OCI-LY7 (cell line): ENCODE measurements at regions not wholly inside any gene's neighbourhood (a gene's known extent, or its start where the extent isn't known, plus 50 kb on each side); places are given as distances from the start of the nearest gene placed in this dataset.

Experiments used
- BruUV-seq: library from RNA; stranded (reverse); fragments of 400-500 nt; replicated peaks from 2 replicates; lab custom pipeline; 2021; lab: Mats Ljungman, UMichigan
- CTCF ChIA-PET: fragments of 300-600 bp; sonication (Branson Sonifier 250); formaldehyde crosslinking; loops from one replicate; lab custom pipeline; 2022; ENCODE audit warnings: antibody characterized with exemption; ENCODE audit not compliant: unreplicated experiment; lab: Charles Lee
- POLR2A ChIA-PET: fragments of 300-600 bp; sonication (Branson Sonifier 250); formaldehyde crosslinking; loops from one replicate; lab custom pipeline; 2022; ENCODE audit warnings: antibody characterized with exemption; lab: Charles Lee
- DNase-seq: peaks from one replicate; pipeline ENCODE4 v3.0.0-alpha.2; 2015; ENCODE audit warnings: low spot score
- H2AFZ ChIP-seq: fragments of 200-600 bp; sonication (generic), shearing (Covaris generic); 2 replicates; pipeline ENCODE4 v1.6.1; 2014; ENCODE audit warnings: mild to moderate bottlenecking, antibody characterized with exemption, low read length, moderate library complexity
- H3K27ac ChIP-seq: fragments of 200-600 bp; sonication (generic); 2 replicates; pipeline ENCODE4 v1.5.1; 2014; ENCODE audit warnings: mixed run types, low read depth, mild to moderate bottlenecking, moderate library complexity, low read length, inconsistent platforms; ENCODE audit not compliant: poor library complexity, severe bottlenecking
- H3K36me3 ChIP-seq: fragments of 200-600 bp; sonication (generic); 2 replicates; pipeline ENCODE4 v1.6.1; 2014; ENCODE audit warnings: mild to moderate bottlenecking, antibody characterized with exemption, low read length, moderate library complexity, mixed read lengths; ENCODE audit not compliant: insufficient read depth
- H3K4me1 ChIP-seq: fragments of 200-600 bp; sonication (generic); 2 replicates; pipeline ENCODE4 v1.5.1; 2014; ENCODE audit warnings: mild to moderate bottlenecking, low read length; ENCODE audit not compliant: insufficient read depth, poor library complexity, severe bottlenecking
- H3K4me2 ChIP-seq: fragments of 200-600 bp; sonication (generic); 2 replicates; pipeline ENCODE4 v1.6.1; 2014; ENCODE audit warnings: mild to moderate bottlenecking, low read length
- H3K4me3 ChIP-seq: fragments of 200-600 bp; sonication (generic); 2 replicates; pipeline ENCODE4 v1.5.1; 2014; ENCODE audit warnings: mild to moderate bottlenecking, low read depth, low read length; ENCODE audit not compliant: poor library complexity, severe bottlenecking
- H3K79me2 ChIP-seq: fragments of 200-600 bp; sonication (generic); 2 replicates; pipeline ENCODE4 v1.6.1; 2016; ENCODE audit warnings: low read depth, mild to moderate bottlenecking, low read length, moderate library complexity, mixed read lengths; ENCODE audit not compliant: insufficient read depth
- H3K9me2 ChIP-seq: fragments of 200-600 bp; sonication (generic); 2 replicates; pipeline ENCODE4 v1.6.1; 2016; ENCODE audit warnings: mild to moderate bottlenecking, low read length, mixed read lengths; ENCODE audit not compliant: insufficient read depth
- H3K9me3 ChIP-seq: fragments of 200-600 bp; sonication (generic); 2 replicates; pipeline ENCODE4 v1.6.1; 2014; ENCODE audit warnings: mild to moderate bottlenecking, mixed run types, low read length, mixed read lengths
- H4K20me1 ChIP-seq: fragments of 200-600 bp; sonication (generic); 2 replicates; pipeline ENCODE4 v1.6.1; 2014; ENCODE audit warnings: mild to moderate bottlenecking, antibody characterized with exemption, low read length, moderate library complexity, mixed read lengths; ENCODE audit not compliant: insufficient read depth
- CTCF ChIP-seq: fragments of 200-600 bp; sonication (generic); conservative IDR thresholded peaks from 2 replicates; pipeline ENCODE4 v1.5.1; 2014; ENCODE audit warnings: mild to moderate bottlenecking, antibody characterized with exemption, low read length, moderate library complexity, mixed read lengths
- EZH2phosphoT487 ChIP-seq: fragments of 200-600 bp; sonication (generic); IDR thresholded peaks from 2 replicates; pipeline ENCODE4 v1.6.1; 2018; ENCODE audit warnings: low read depth, borderline replicate concordance, mild to moderate bottlenecking, mixed run types, antibody characterized with exemption, low read length, moderate library complexity, mixed read lengths
- intact Hi-C: fragments of 100-400 bp; cut with micrococcal nuclease; formaldehyde crosslinking; loops from one replicate; pipeline ENCODE4 v1.10.0; 2022; ENCODE audit not compliant: unreplicated experiment

GRCh38 chr3:64971602-64972001 is 283.8 kb upstream of the ADAMTS9 start:
- ChIA-PET CTCF (no interaction called here), POLR2A (interaction anchor here (0.6 kb wide), 1 partner anchor 51 kb away, joined by 3 read pairs; no protein-coding TSS in a partner anchor)
- DNase-seq: no peak
- intact Hi-C loops: no loop called here
- H2AFZ ChIP-seq: no peak overlapping the region
- H3K79me2 ChIP-seq: no peaks in the 10 kb centered on the region
- no TSS peak for BruUV-seq
- no peaks in the 10 kb centered on the region for H3K36me3 ChIP-seq
- no peaks in the 10 kb centered on the region for H3K9me2 ChIP-seq
- H3K4me3 ChIP-seq: no peak overlapping the region
- H3K4me1 ChIP-seq: no peaks in the 10 kb centered on the region
- TF ChIP-seq CTCF: no peak
- TF ChIP-seq EZH2phosphoT487: no peak
- H4K20me1 ChIP-seq: no peaks in the 10 kb centered on the region
- H3K27ac ChIP-seq: no peak overlapping the region
- H3K9me3 ChIP-seq: no peaks in the 10 kb centered on the region
- no peak overlapping the region for H3K4me2 ChIP-seq

- no peak for TF ChIP-seq CTCF
- TF ChIP-seq EZH2phosphoT487: no peak
- POLR2A ChIA-PET: no interaction called here
- no peak overlapping the region for H3K4me2 ChIP-seq
- H3K4me3 ChIP-seq: no peak overlapping the region
- H3K27ac ChIP-seq: no peak overlapping the region
- CTCF ChIA-PET: no interaction called here
- H3K36me3 ChIP-seq: no peaks in the 10 kb centered on the region
- no peak for DNase-seq
- H3K4me1 ChIP-seq: no peaks in the 10 kb centered on the region
- no peak overlapping the region for H2AFZ ChIP-seq
- intact Hi-C loops: no loop called here
- H4K20me1 ChIP-seq: no peaks in the 10 kb centered on the region
- H3K79me2 ChIP-seq: no peaks in the 10 kb centered on the region
- no peaks in the 10 kb centered on the region for H3K9me3 ChIP-seq
- BruUV-seq: no TSS peak
- H3K9me2 ChIP-seq: no peaks in the 10 kb centered on the region
Measured at GRCh38 chr3:64970634-64971033, 282.8 kb upstream of the ADAMTS9 start.

- TF ChIP-seq CTCF (no peak), EZH2phosphoT487 (no peak)
- no peaks in the 10 kb centered on the region for H3K9me2 ChIP-seq
- ChIA-PET CTCF (no interaction called here), POLR2A (no interaction called here)
- H3K9me3 ChIP-seq: no peaks in the 10 kb centered on the region
- no peaks in the 10 kb centered on the region for H3K4me1 ChIP-seq
- no peak overlapping the region for H3K4me3 ChIP-seq
- no TSS peak for BruUV-seq
- H3K27ac ChIP-seq: no peak overlapping the region
- no peak overlapping the region for H3K4me2 ChIP-seq
- intact Hi-C loops: no loop called here
- H3K79me2 ChIP-seq: no peaks in the 10 kb centered on the region
- no peaks in the 10 kb centered on the region for H4K20me1 ChIP-seq
- no peak overlapping the region for H2AFZ ChIP-seq
- no peak for DNase-seq
- H3K36me3 ChIP-seq: no peaks in the 10 kb centered on the region
Measured at GRCh38 chr3:64961301-64961700, 273.5 kb upstream of the ADAMTS9 start.
